Fibroblast of mammary gland (primary cell): ENCODE measurements at regions not wholly inside any gene's neighbourhood (a gene's known extent, or its start where the extent isn't known, plus 50 kb on each side); places are given as distances from the start of the nearest gene placed in this dataset.

Experiments
- DNase-seq: peaks from one replicate; pipeline ENCODE4 v3.0.0-alpha.2; 2010; ENCODE audit warnings: low read depth
- H3K4me3 ChIP-seq: 2 replicates; pipeline ENCODE4 v1.5.1; 2011; ENCODE audit warnings: low read depth, mild to moderate bottlenecking, low read length, moderate library complexity; ENCODE audit not compliant: control insufficient read depth
- CTCF ChIP-seq: conservative IDR thresholded peaks from 2 replicates; pipeline ENCODE4 v1.5.1; 2011; ENCODE audit warnings: low read depth, low read length, inconsistent platforms; ENCODE audit not compliant: control insufficient read depth, insufficient read depth

- DNase-seq, result no peak
- no peak overlapping the region for H3K4me3 ChIP-seq
- no peak for TF ChIP-seq CTCF
Measured at GRCh38 chr16:8113843-8114242, 476.5 kb downstream of the TMEM114 start.

GRCh38 chr16:8110572-8111514 lies 479.5 kb downstream of the TMEM114 start:
- TF ChIP-seq CTCF, result no peak
- H3K4me3 ChIP-seq, result no peak overlapping the region
- no peak for DNase-seq

- TF ChIP-seq CTCF, result no peak
- H3K4me3 ChIP-seq, result no peak overlapping the region
Measured at GRCh38 chr16:8109510-8110369, 480.6 kb downstream of the TMEM114 start.

GRCh38 chr16:8108991-8109509 lies 481.3 kb downstream of the TMEM114 start:
- no peak overlapping the region for H3K4me3 ChIP-seq
- TF ChIP-seq CTCF, result no peak
- no peak for DNase-seq

More at GRCh38 chr16:8109510-8110369, 480.6 kb downstream of the TMEM114 start:
- no peak for DNase-seq

GRCh38 chr16:8107296-8107695 lies 483.0 kb downstream of the TMEM114 start:
- TF ChIP-seq CTCF, result no peak
- H3K4me3 ChIP-seq, result no peak overlapping the region
- DNase-seq, result no peak

- H3K4me3 ChIP-seq, result no peak overlapping the region
- DNase-seq, result no peak
- TF ChIP-seq CTCF, result no peak
Measured at GRCh38 chr16:8103649-8104289, 486.5 kb downstream of the TMEM114 start.
